HG02588 (cell line): ENCODE measurements at regions not wholly inside any gene's neighbourhood (a gene's known extent, or its start where the extent isn't known, plus 50 kb on each side); places are given as distances from the start of the nearest gene placed in this dataset.

ENCODE experiments used
- ATAC-seq: cut with Tn5 transposase; IDR thresholded peaks from one replicate; pipeline ENCODE4 v1.9.1; 2021; ENCODE audit warnings: mild to moderate bottlenecking, moderate library complexity; ENCODE audit not compliant: unreplicated experiment

- ATAC-seq: no peak
Measured at GRCh38 chr4:182187674-182188073, 55.5 kb upstream of the TENM3 start.

- ATAC-seq: no peak
Measured at GRCh38 chr4:182188622-182189021, 54.6 kb upstream of the TENM3 start.

GRCh38 chr4:182189103-182189878 lies 53.9 kb upstream of the TENM3 start:
- ATAC-seq: no peak

GRCh38 chr4:182190306-182190705 lies 52.9 kb upstream of the TENM3 start:
- no peak for ATAC-seq

GRCh38 chr4:182192511-182193181 lies 50.6 kb upstream of the TENM3 start:
- ATAC-seq: no peak

GRCh38 chr4:182193311-182193710 lies 49.9 kb upstream of the TENM3 start:
- no peak for ATAC-seq
